Epidermal melanocyte (primary cell): ENCODE measurements at regions not wholly inside any gene's neighbourhood (a gene's known extent, or its start where the extent isn't known, plus 50 kb on each side); places are given as distances from the start of the nearest gene placed in this dataset.
"Not testable (repeated sequence)": the region's sequence is repeated elsewhere in the genome, so short reads cannot be mapped to it uniquely, and the experiment has no call there.

Source experiments
- DNase-seq: peaks from one replicate; pipeline ENCODE4 v3.0.0; 2011; ENCODE audit warnings: low spot score; ENCODE audit not compliant: insufficient read length

- DNase-seq: no peak
Observed at GRCh38 chr2:14977021-14977420, 344.5 kb downstream of the LRATD1 start.

GRCh38 chr2:14978845-14979244, 346.3 kb downstream of the LRATD1 start:
- no peak for DNase-seq

- DNase-seq: no peak
Observed at GRCh38 chr2:14982790-14983189, 350.3 kb downstream of the LRATD1 start.

GRCh38 chr2:14988600-14988999, 356.1 kb downstream of the LRATD1 start:
- no peak for DNase-seq

- DNase-seq: no peak
Observed at GRCh38 chr2:14991723-14992122, 359.2 kb downstream of the LRATD1 start.

GRCh38 chr2:14994721-14995120, 362.2 kb downstream of the LRATD1 start:
- DNase-seq: no peak

GRCh38 chr2:14996351-14997014, 364.0 kb downstream of the LRATD1 start:
- no peak for DNase-seq

- DNase-seq: no peak
Observed at GRCh38 chr2:14998546-14998945, 366.0 kb downstream of the LRATD1 start.

- DNase-seq: no peak
Observed at GRCh38 chr2:14999114-14999661, 366.7 kb downstream of the LRATD1 start.

GRCh38 chr2:15002519-15002918, 370.0 kb downstream of the LRATD1 start:
- DNase-seq: not testable (repeated sequence)

GRCh38 chr2:15006667-15007066, 374.1 kb downstream of the LRATD1 start:
- DNase-seq: no peak

GRCh38 chr2:15009681-15010080, 377.2 kb downstream of the LRATD1 start:
- DNase-seq: no peak

GRCh38 chr2:15010346-15010745, 377.8 kb downstream of the LRATD1 start:
- no peak for DNase-seq

GRCh38 chr2:15018814-15019213, 386.3 kb downstream of the LRATD1 start:
- DNase-seq: no peak

GRCh38 chr2:15023221-15023620, 390.7 kb downstream of the LRATD1 start:
- no peak for DNase-seq

GRCh38 chr2:15028406-15028805, 395.9 kb downstream of the LRATD1 start:
- DNase-seq: no peak

GRCh38 chr2:15031745-15032240, 399.3 kb downstream of the LRATD1 start:
- no peak for DNase-seq

- DNase-seq: no peak
Observed at GRCh38 chr2:15034246-15034645, 401.7 kb downstream of the LRATD1 start.

GRCh38 chr2:15034860-15035259, 402.3 kb downstream of the LRATD1 start:
- DNase-seq: no peak

- no peak for DNase-seq
Observed at GRCh38 chr2:15038366-15039364, 406.1 kb downstream of the LRATD1 start.

- no peak for DNase-seq
Observed at GRCh38 chr2:15040429-15041084, 408.0 kb downstream of the LRATD1 start.
